Psoas muscle (tissue), 7 donors: ENCODE measurements at regions not wholly inside any gene's neighbourhood (a gene's known extent, or its start where the extent isn't known, plus 50 kb on each side); places are given as distances from the start of the nearest gene placed in this dataset.

ENCODE experiments used
- ATAC-seq, 4 donors: fragments of 200-7000 bp; cut with Tn5 transposase; one replicate each; pipeline ENCODE4 v1.9.1; 2020; ENCODE audit warnings: moderate library complexity in 3 of 4, mild to moderate bottlenecking in 2 of 4
- DNase-seq, 2 donors: peaks; one replicate each; pipeline ENCODE4 v3.0.0-alpha.2; 2020
- H3K27ac ChIP-seq: fragments of 200-600 bp; one replicate; pipeline ENCODE4 v1.8.0; 2022
- H3K27me3 ChIP-seq, 3 donors: fragments of 200-600 bp in 1 of 3; one replicate each; pipeline versions ENCODE4 v1.6.1 to v1.8.0; 2013 to 2022; ENCODE audit warnings: low read length in 2 of 3, mild to moderate bottlenecking in 2 of 3, moderate library complexity in 1 of 3; ENCODE audit not compliant: insufficient read depth in 3 of 3
- H3K36me3 ChIP-seq, 2 donors: fragments of 200-600 bp in 1 of 2; one replicate each; pipeline versions ENCODE4 v1.6.1 to v1.8.0; 2013 to 2022; ENCODE audit warnings: low read depth in 1 of 2, mild to moderate bottlenecking in 1 of 2, moderate library complexity in 1 of 2; ENCODE audit not compliant: insufficient read depth in 1 of 2
- H3K4me1 ChIP-seq: fragments of 200-600 bp; one replicate; pipeline ENCODE4 v1.8.0; 2022
- H3K4me3 ChIP-seq: fragments of 200-600 bp; one replicate; pipeline ENCODE4 v1.8.0; 2022; ENCODE audit warnings: mild to moderate bottlenecking
- H3K9me3 ChIP-seq: fragments of 200-600 bp; one replicate; pipeline ENCODE4 v1.8.0; 2022
- WGBS, 3 donors: extraction: QIAGEN DNeasy Blood & Tissue Kit; methylation state at CpG; one replicate each; pipeline versions ENCODE4 v1.1.6 to v1.1.7; 2013; 5-methylcytosine and 5-hydroxymethylcytosine counted together
- intact Hi-C, 2 donors: fragments of 100-400 bp; cut with DNase I; formaldehyde crosslinking; loops; one replicate each; pipeline versions ENCODE4 v1.11.0 to v1.14.2; 2022
- TF ChIP-seq, protein P1 (sequence below): fragments of 200-600 bp; IDR thresholded peaks from one replicate; pipeline ENCODE4 v1.8.0; 2022; ENCODE audit warnings: antibody characterized with exemption
- donor health status: healthy with polysubstance abuse.
- donor health status: DM: no; HTN: no; CAD: no; lungs with moderate emphysema.
- donor health status: Bipolar disorder and iron deficiency.
- donor health status: healthy.
- donor health status: DM: yes; HTN: yes; CAD: no.
- donor health status: DM: no; HTN: no; CAD: no.
- donor health status: DM: yes; HTN: yes; CAD: no.

DNA sequence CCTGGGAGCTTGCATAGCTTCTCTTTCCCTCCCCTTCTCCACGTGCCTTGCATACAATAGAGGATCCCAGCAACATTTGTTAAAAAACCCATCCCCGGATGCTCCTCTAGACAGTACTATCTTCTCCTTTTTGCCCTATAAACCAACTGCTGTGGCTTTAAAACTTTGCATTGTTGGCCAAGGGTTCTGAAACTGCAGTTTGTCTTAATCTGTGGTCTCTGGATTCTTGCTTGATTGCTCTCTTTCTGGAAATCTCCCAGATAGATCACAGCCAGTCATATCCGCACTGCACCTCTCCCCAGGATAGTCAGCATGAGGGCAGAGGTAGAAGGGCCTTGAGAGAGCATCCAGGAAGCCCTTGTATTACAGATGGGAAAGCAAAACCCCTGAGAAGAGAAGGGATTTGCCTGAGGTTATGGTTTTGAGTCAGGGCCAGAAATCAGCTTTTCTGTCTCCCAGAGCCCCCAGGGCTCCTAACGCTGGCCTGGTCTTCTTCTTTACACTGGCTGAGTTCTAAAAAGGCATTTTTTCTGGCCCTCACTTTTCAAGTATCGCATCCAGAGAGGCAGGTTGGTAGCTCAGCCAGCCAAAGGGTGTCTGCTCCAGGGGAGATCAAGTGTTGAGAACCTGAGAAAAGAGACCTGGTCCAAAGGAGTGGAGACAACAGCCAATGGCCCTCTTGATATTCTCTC lies 70.6 kb downstream of the ADM start:
- peak overlapping the region; percentile 48 for H3K27ac ChIP-seq
- H3K27me3 ChIP-seq, result no peaks in the 10 kb centered on the region
- 51 to 65% (median 55%) methylated on average over 5 of the region's 5 CpGs for WGBS, 3 donors
- peak in 1 of 4 donors; percentile 20 for ATAC-seq
- H3K4me3 ChIP-seq, result no peak overlapping the region
- intact Hi-C loops, result no loop called here
- no peaks in the 10 kb centered on the region for H3K9me3 ChIP-seq
- DNase-seq, result no peak
- peaks cover 45% of the 10 kb centered on the region for H3K4me1 ChIP-seq
- no peaks in the 10 kb centered on the region for H3K36me3 ChIP-seq
- TF ChIP-seq, protein P1, sequence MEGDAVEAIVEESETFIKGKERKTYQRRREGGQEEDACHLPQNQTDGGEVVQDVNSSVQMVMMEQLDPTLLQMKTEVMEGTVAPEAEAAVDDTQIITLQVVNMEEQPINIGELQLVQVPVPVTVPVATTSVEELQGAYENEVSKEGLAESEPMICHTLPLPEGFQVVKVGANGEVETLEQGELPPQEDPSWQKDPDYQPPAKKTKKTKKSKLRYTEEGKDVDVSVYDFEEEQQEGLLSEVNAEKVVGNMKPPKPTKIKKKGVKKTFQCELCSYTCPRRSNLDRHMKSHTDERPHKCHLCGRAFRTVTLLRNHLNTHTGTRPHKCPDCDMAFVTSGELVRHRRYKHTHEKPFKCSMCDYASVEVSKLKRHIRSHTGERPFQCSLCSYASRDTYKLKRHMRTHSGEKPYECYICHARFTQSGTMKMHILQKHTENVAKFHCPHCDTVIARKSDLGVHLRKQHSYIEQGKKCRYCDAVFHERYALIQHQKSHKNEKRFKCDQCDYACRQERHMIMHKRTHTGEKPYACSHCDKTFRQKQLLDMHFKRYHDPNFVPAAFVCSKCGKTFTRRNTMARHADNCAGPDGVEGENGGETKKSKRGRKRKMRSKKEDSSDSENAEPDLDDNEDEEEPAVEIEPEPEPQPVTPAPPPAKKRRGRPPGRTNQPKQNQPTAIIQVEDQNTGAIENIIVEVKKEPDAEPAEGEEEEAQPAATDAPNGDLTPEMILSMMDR, result no peak

DNA sequence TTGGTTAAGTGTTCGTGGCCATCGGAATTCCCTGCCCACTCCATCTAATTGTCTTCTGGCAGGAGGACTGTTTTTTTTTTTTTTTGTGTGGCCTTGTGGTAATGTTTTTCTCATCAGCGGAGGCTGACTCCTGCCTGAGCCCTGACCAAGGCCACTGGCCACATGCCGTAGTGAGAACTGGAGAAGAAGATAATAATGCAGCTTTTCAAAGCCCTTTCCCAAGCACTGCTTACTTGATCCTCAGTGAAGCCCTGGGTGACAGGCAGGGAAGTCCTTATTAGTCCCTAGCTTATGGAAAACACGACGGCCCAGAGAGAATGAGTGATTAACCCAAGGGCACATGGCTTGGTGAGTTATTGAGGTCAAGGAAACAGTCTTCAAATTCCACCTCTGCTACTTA lies 71.2 kb downstream of the ADM start:
- peaks cover 45% of the 10 kb centered on the region for H3K4me1 ChIP-seq
- TF ChIP-seq, protein P1, result no peak
- H3K4me3 ChIP-seq, result no peak overlapping the region
- no peak for DNase-seq
- H3K9me3 ChIP-seq, result no peaks in the 10 kb centered on the region
- H3K27ac ChIP-seq, result peak overlapping the region; percentile 48
- H3K27me3 ChIP-seq, result no peaks in the 10 kb centered on the region
- peak; percentile 46 to 58 (median 56) for ATAC-seq
- WGBS, 3 donors, result 9 to 33% (median 16%) methylated on average over 6 of the region's 6 CpGs
- no peaks in the 10 kb centered on the region for H3K36me3 ChIP-seq
- intact Hi-C loops, result no loop called here

DNA sequence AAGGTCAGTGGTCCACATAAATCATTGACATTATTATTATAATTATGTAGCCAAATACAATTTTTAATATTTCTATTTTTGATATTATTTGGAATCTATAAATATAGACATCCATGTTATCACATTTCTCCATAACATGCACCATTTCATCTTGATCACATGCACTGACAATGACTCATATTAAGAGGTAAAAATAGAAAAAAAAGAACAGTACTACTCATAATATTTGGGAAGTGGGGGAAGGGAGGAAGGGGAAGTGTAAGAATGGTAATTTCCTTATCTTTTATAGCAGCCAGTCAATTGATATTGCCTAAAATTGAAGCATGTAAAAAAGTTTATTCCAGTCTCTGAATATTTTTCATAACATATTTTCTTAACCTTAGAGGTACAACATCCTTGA lies 72.3 kb downstream of the ADM start:
- no peak for DNase-seq
- Histone ChIP-seq H3K9me3 (no peaks in the 10 kb centered on the region), H3K27me3 (no peaks in the 10 kb centered on the region), H3K4me3 (no peak overlapping the region), H3K36me3 (no peaks in the 10 kb centered on the region), H3K27ac (peak overlapping the region; percentile 48), H3K4me1 (peaks cover 45% of the 10 kb centered on the region)
- intact Hi-C loops, result no loop called here
- TF ChIP-seq, protein P1, result no peak
- peak in 2 of 4 donors; percentile 35 to 46 for ATAC-seq

DNA sequence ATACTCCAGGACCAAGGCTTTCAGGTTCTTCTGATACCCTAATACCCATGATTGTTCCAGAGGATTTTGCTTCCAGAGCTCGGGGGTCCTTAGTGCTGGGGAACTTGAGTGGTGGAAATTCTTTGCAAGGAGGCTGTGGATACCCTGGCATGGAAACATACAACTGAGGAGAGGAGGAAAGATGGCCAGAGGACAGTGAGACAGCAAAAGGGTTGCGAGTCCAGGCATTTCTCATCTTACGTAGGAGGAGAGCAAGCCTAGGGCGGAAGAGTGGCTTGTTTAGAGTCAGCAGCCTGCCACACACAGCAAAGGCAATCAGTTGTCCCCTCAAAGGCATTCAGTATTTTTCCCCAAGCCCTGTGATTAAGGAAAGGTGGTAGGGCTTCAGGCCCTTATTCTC lies 73.5 kb downstream of the ADM start:
- no peaks in the 10 kb centered on the region for H3K36me3 ChIP-seq
- ATAC-seq, result no peak
- no peak for DNase-seq
- no peak overlapping the region for H3K27ac ChIP-seq
- WGBS, 3 donors, result 85 to 92% (median 90%) methylated on average over 4 of the region's 4 CpGs
- intact Hi-C loops, result no loop called here
- peaks cover 41% of the 10 kb centered on the region for H3K4me1 ChIP-seq
- no peak overlapping the region for H3K4me3 ChIP-seq
- TF ChIP-seq, protein P1, result no peak
- no peaks in the 10 kb centered on the region for H3K9me3 ChIP-seq
- H3K27me3 ChIP-seq, result no peaks in the 10 kb centered on the region

DNA sequence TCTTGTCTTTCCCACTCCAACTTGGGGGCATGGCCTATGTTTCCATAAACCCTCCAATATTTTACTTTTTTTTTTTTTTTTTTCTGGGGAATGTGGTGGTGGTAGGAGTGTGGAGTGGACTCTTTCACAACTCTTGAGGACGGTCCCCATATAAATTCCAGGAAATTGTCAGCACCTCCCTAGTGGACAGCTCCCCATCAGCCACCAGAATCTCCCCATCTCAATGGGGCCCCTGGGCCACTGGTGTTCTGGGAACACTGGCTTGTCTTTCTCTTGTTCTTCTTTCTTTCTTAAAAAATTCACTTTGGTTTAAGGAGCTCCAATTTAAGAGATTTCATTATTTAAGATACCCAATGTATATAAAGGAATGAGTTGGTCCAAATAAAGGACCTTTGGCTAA lies 74.1 kb downstream of the ADM start:
- TF ChIP-seq, protein P1, result no peak
- Histone ChIP-seq H3K27ac (no peak overlapping the region), H3K4me1 (peaks cover 34% of the 10 kb centered on the region), H3K4me3 (no peak overlapping the region), H3K27me3 (no peaks in the 10 kb centered on the region), H3K36me3 (no peaks in the 10 kb centered on the region), H3K9me3 (no peaks in the 10 kb centered on the region)
- DNase-seq (no peak), ATAC-seq (peak in 1 of 4 donors; percentile 49)
- WGBS, 3 donors, result 0 to 18% (median 9%) methylated on average over 1 of the region's 1 CpG
- intact Hi-C loops, result no loop called here
